H1 (cell line): ENCODE measurements at regions not wholly inside any gene's neighbourhood (a gene's known extent, or its start where the extent isn't known, plus 50 kb on each side); places are given as distances from the start of the nearest gene placed in this dataset.

Experiments used
- CTCF ChIA-PET: fragments of 300-600 bp; sonication (Branson Sonifier 250); formaldehyde crosslinking; loops from one replicate; lab custom pipeline; 2021; ENCODE audit not compliant: partially characterized antibody; lab: Charles Lee
- POLR2A ChIA-PET: fragments of 300-600 bp; sonication (Branson Sonifier 250); formaldehyde crosslinking; loops from one replicate; lab custom pipeline; 2021; ENCODE audit warnings: inconsistent platforms; ENCODE audit not compliant: partially characterized antibody; lab: Charles Lee
- DNase-seq, 2 experiments: peaks; one replicate each; pipeline versions ENCODE4 v3.0.0 to v3.0.0-alpha.2; 2010 to 2022; ENCODE audit warnings: low spot score in 2 of 2, low read depth in 1 of 2, mixed read lengths in 1 of 2
- FAIRE-seq: peaks from 2 replicates; lab custom pipeline; 2011; peaks lifted over from hg19 to GRCh38; lab: Jason Lieb, UNC
- H2AFZ ChIP-seq: 2 replicates; pipeline ENCODE4 v1.8.1; 2012; ENCODE audit warnings: low read length, inconsistent platforms
- H2AK5ac ChIP-seq: 2 replicates; pipeline ENCODE4 v1.6.1; 2013; ENCODE audit warnings: low read depth, low read length
- H2BK120ac ChIP-seq: replicated peaks from 2 replicates; pipeline ENCODE3; 2013; ENCODE audit warnings: low read depth, low read length, inconsistent platforms
- H2BK12ac ChIP-seq: 2 replicates; pipeline ENCODE4 v1.6.1; 2013; ENCODE audit warnings: low read depth, low read length
- H2BK15ac ChIP-seq: 2 replicates; pipeline ENCODE4 v1.6.1; 2013; ENCODE audit warnings: low read length
- H2BK20ac ChIP-seq: 2 replicates; pipeline ENCODE4 v1.6.1; 2013; ENCODE audit warnings: low read length
- H2BK5ac ChIP-seq: 2 replicates; pipeline ENCODE4 v1.6.1; 2013; ENCODE audit warnings: low read depth, low read length
- H3K14ac ChIP-seq: 2 replicates; pipeline ENCODE4 v1.6.1; 2013; ENCODE audit warnings: inconsistent platforms; ENCODE audit not compliant: insufficient read length
- H3K18ac ChIP-seq: 2 replicates; pipeline ENCODE4 v1.6.1; 2013; ENCODE audit warnings: low read length; ENCODE audit errors: extremely low read depth
- H3K23ac ChIP-seq: 2 replicates; pipeline ENCODE4 v1.6.1; 2013; ENCODE audit warnings: inconsistent platforms; ENCODE audit not compliant: insufficient read length
- H3K23me2 ChIP-seq: 2 replicates; pipeline ENCODE4 v1.6.1; 2013; ENCODE audit warnings: low read depth, low read length
- H3K27ac ChIP-seq: 2 replicates; pipeline ENCODE4 v1.6.1; 2011; ENCODE audit warnings: low read depth, low read length, inconsistent platforms
- H3K27me3 ChIP-seq, 4 experiments: replicated peaks in 1 of 4; 1 replicate in 1 of 4; 2 replicates in 3 of 4; pipeline versions ENCODE4 v1.6.1 to v1.8.1; 2011 to 2013; ENCODE audit warnings: low read length in 3 of 4, mild to moderate bottlenecking in 3 of 4, inconsistent platforms in 2 of 4, mixed read lengths in 2 of 4, moderate library complexity in 1 of 4; ENCODE audit not compliant: control insufficient read depth in 3 of 4, insufficient read depth in 3 of 4; ENCODE audit errors: extremely low read depth in 1 of 4
- H3K36me3 ChIP-seq, 4 experiments: 2 replicates each; pipeline versions ENCODE4 v1.6.1 to v1.8.1; 2011 to 2013; ENCODE audit warnings: mild to moderate bottlenecking in 4 of 4, low read length in 3 of 4, moderate library complexity in 2 of 4, control low read depth in 1 of 4, inconsistent platforms in 1 of 4; ENCODE audit not compliant: insufficient read depth in 4 of 4, control insufficient read depth in 2 of 4
- H3K4ac ChIP-seq: replicated peaks from 2 replicates; pipeline ENCODE3; 2013; ENCODE audit warnings: low read length, low read depth, mixed read lengths, inconsistent platforms; ENCODE audit not compliant: insufficient read length
- H3K4me1 ChIP-seq, 4 experiments: replicated peaks in 1 of 4; 1 replicate in 1 of 4; 2 replicates in 3 of 4; pipeline versions ENCODE4 v1.6.1 to v1.8.1; 2011 to 2013; ENCODE audit warnings: low read length in 3 of 4, inconsistent platforms in 2 of 4, mixed read lengths in 1 of 4; ENCODE audit not compliant: insufficient read depth in 4 of 4, control insufficient read depth in 3 of 4
- H3K4me2 ChIP-seq, 2 experiments: 2 replicates each; pipeline versions ENCODE4 v1.6.1 to v1.8.1; 2011 to 2013; ENCODE audit warnings: low read depth in 2 of 2, low read length in 2 of 2, control low read depth in 1 of 2, inconsistent platforms in 1 of 2, mild to moderate bottlenecking in 1 of 2; ENCODE audit not compliant: insufficient read depth in 1 of 2
- H3K4me3 ChIP-seq, 4 experiments: fragments of 200-600, 300-600 bp in 1 of 4; sonication (generic), shearing (Covaris generic), sonication (Bioruptor Twin) in 1 of 4; 2 replicates each; pipeline versions ENCODE4 v1.5.1 to v1.8.1; 2011 to 2016; ENCODE audit warnings: low read length in 4 of 4, low read depth in 3 of 4, control low read depth in 2 of 4, inconsistent platforms in 2 of 4, mild to moderate bottlenecking in 2 of 4, mixed read lengths in 1 of 4, moderate library complexity in 1 of 4; ENCODE audit not compliant: insufficient read depth in 2 of 4; ENCODE audit errors: extremely low read depth in 1 of 4
- H3K56ac ChIP-seq: replicated peaks from 2 replicates; pipeline ENCODE3; 2013; ENCODE audit warnings: low read depth, mild to moderate bottlenecking, mixed read lengths, low read length, inconsistent platforms; ENCODE audit not compliant: insufficient read length
- H3K79me1 ChIP-seq: 2 replicates; pipeline ENCODE4 v1.6.1; 2013; ENCODE audit warnings: low read depth, low read length, control low read depth
- H3K79me2 ChIP-seq, 2 experiments: 2 replicates each; pipeline versions ENCODE4 v1.6.1 to v1.8.1; 2012 to 2013; ENCODE audit warnings: low read length in 2 of 2, mild to moderate bottlenecking in 2 of 2, inconsistent platforms in 1 of 2; ENCODE audit not compliant: insufficient read depth in 2 of 2, control insufficient read depth in 1 of 2
- H3K9ac ChIP-seq, 4 experiments: replicated peaks in 1 of 4; 1 replicate in 1 of 4; 2 replicates in 3 of 4; pipeline versions ENCODE4 v1.6.1 to v1.8.1; 2011 to 2013; ENCODE audit warnings: low read depth in 3 of 4, low read length in 3 of 4, control low read depth in 2 of 4, mild to moderate bottlenecking in 2 of 4, moderate library complexity in 2 of 4, inconsistent platforms in 1 of 4; ENCODE audit errors: extremely low read depth in 1 of 4
- H3K9me3 ChIP-seq, 2 experiments: 2 replicates each; pipeline versions ENCODE4 v1.6.1 to v1.8.1; 2012 to 2013; ENCODE audit warnings: mild to moderate bottlenecking in 2 of 2, moderate library complexity in 2 of 2, control low read depth in 1 of 2, inconsistent platforms in 1 of 2, low read depth in 1 of 2, low read length in 1 of 2, mixed read lengths in 1 of 2; ENCODE audit not compliant: insufficient read depth in 2 of 2
- H4K20me1 ChIP-seq, 2 experiments: replicated peaks in 1 of 2; 2 replicates each; pipeline versions ENCODE3 to v1.8.1; 2011 to 2013; ENCODE audit warnings: inconsistent platforms in 2 of 2, low read length in 2 of 2, mild to moderate bottlenecking in 1 of 2; ENCODE audit not compliant: insufficient read depth in 2 of 2, control insufficient read depth in 1 of 2
- H4K5ac ChIP-seq: 2 replicates; pipeline ENCODE4 v1.6.1; 2013; ENCODE audit warnings: low read length, low read depth, mixed read lengths, inconsistent platforms; ENCODE audit not compliant: insufficient read length
- H4K8ac ChIP-seq: 2 replicates; pipeline ENCODE4 v1.8.0; 2013; ENCODE audit warnings: mild to moderate bottlenecking, moderate library complexity, low read length, inconsistent platforms; ENCODE audit not compliant: insufficient read depth; ENCODE audit errors: extremely low read depth
- H4K91ac ChIP-seq: replicated peaks from 2 replicates; pipeline ENCODE3; 2013; ENCODE audit warnings: low read length, mixed read lengths, inconsistent platforms; ENCODE audit not compliant: insufficient read length
- ATF2 ChIP-seq: IDR thresholded peaks from 2 replicates; pipeline ENCODE4 v1.6.1; 2012; ENCODE audit warnings: low read length, inconsistent platforms
- EGR1 ChIP-seq: IDR thresholded peaks from 2 replicates; pipeline ENCODE4 v1.6.1; 2011; ENCODE audit warnings: low read depth, low read length, borderline replicate concordance
- GTF2F1 ChIP-seq: IDR thresholded peaks from 2 replicates; pipeline ENCODE4 v1.6.1; 2012; ENCODE audit warnings: low read depth, low read length, improper control_type of control experiment, borderline replicate concordance
- KDM4A ChIP-seq: IDR thresholded peaks from one replicate; pipeline ENCODE4 v1.7.1; 2012; ENCODE audit warnings: low read depth, mild to moderate bottlenecking, moderate library complexity, low read length, inconsistent platforms; ENCODE audit not compliant: severe bottlenecking
- MAFK ChIP-seq: IDR thresholded peaks from 2 replicates; pipeline ENCODE4 v1.6.1; 2012; ENCODE audit warnings: low read depth, mild to moderate bottlenecking, improper control_type of control experiment, low read length
- NANOG ChIP-seq: IDR thresholded peaks from 2 replicates; pipeline ENCODE4 v1.6.1; 2011; ENCODE audit warnings: low read length, low read depth, mild to moderate bottlenecking, inconsistent platforms; ENCODE audit not compliant: insufficient read depth, poor library complexity, severe bottlenecking
- PHF8 ChIP-seq: fragments of 200-600 bp; sonication (generic); conservative IDR thresholded peaks from 2 replicates; pipeline ENCODE4 v1.7.1; 2012; ENCODE audit warnings: low read depth, mild to moderate bottlenecking, inconsistent platforms, low read length, moderate library complexity
- POLR2AphosphoS5 ChIP-seq: IDR thresholded peaks from 2 replicates; pipeline ENCODE4 v1.6.1; 2011; ENCODE audit warnings: low read depth, low read length
- RFX5 ChIP-seq: IDR thresholded peaks from 2 replicates; pipeline ENCODE4 v1.6.1; 2011; ENCODE audit warnings: low read depth, low read length, improper control_type of control experiment, borderline replicate concordance
- SIN3A ChIP-seq, 2 experiments: IDR thresholded peaks in 1 of 2; conservative IDR thresholded peaks in 1 of 2; 2 replicates each; pipeline ENCODE4 v1.6.1; 2011 to 2012; ENCODE audit warnings: low read length in 2 of 2, improper control_type of control experiment in 1 of 2, low read depth in 1 of 2, mild to moderate bottlenecking in 1 of 2
- SIRT6 ChIP-seq: IDR thresholded peaks from one replicate; pipeline ENCODE4 v1.7.1; 2012; ENCODE audit warnings: low read length, inconsistent platforms
- SIX5 ChIP-seq: IDR thresholded peaks from 2 replicates; pipeline ENCODE4 v1.6.1; 2011; ENCODE audit warnings: mild to moderate bottlenecking, low read depth, low read length
- WGBS, 2 experiments: shearing (Covaris generic) in 1 of 2; methylation state at CpG; one replicate each; pipeline versions ENCODE4 v1.1.6 to v1.1.7; 2013 to 2015; ENCODE audit warnings: low lambda C conversion rate in 2 of 2, mixed read lengths in 2 of 2, inconsistent platforms in 1 of 2, low coverage in 1 of 2, missing lambda C conversion rate in 1 of 2; ENCODE audit not compliant: insufficient replicate concordance in 2 of 2, insufficient coverage in 1 of 2, insufficient read length in 1 of 2; ENCODE audit errors: extremely low coverage in 1 of 2, missing lambda C conversion rate in 1 of 2; 5-methylcytosine and 5-hydroxymethylcytosine counted together

- Histone ChIP-seq H2BK15ac (no peak overlapping the region), H3K79me1 (no peaks in the 10 kb centered on the region), H3K4me1 (no peaks in the 10 kb centered on the region), H3K4me3 (no peak overlapping the region), H3K36me3 (no peaks in the 10 kb centered on the region), H2AK5ac (no peak overlapping the region), H3K23me2 (no peaks in the 10 kb centered on the region; the same call in 1 of the 2 replicates), H4K20me1 (no peaks in the 10 kb centered on the region), H2BK120ac (no peak overlapping the region), H2AFZ (no peak overlapping the region), H3K23ac (no peak overlapping the region), H3K27me3 (peaks cover 0 to 1% (median 0%) of the 10 kb centered on the region in 4 experiments; a peak in 2 of 7 replicates), H4K91ac (no peak overlapping the region), H3K27ac (no peak overlapping the region), H3K56ac (no peak overlapping the region), H3K14ac (no peak overlapping the region), H3K9ac (no peak overlapping the region), H2BK20ac (no peak overlapping the region), H3K9me3 (no peaks in the 10 kb centered on the region), H3K18ac (no peak overlapping the region), H3K4ac (no peak overlapping the region), H3K79me2 (no peaks in the 10 kb centered on the region), H4K5ac (no peak overlapping the region), H2BK5ac (no peak overlapping the region), H3K4me2 (no peak overlapping the region), H2BK12ac (no peak overlapping the region), H4K8ac (no peak overlapping the region)
- POLR2A ChIA-PET, result no interaction called here
- CTCF ChIA-PET, result interaction anchor here (0.6 to 0.8 kb wide), 2 partner anchors 80 to 640 kb away, joined by 3 read pairs; no protein-coding TSS in a partner anchor
- no peak for TF ChIP-seq RFX5
- no peak for TF ChIP-seq SIRT6
- TF ChIP-seq SIN3A (conservative IDR thresholded peaks at IDR 0.05 in 1 of 2, IDR thresholded peaks at IDR 0.05 in 1 of 2; ENCODE audit: low read depth in 1 of 2, low read length in 2 of 2), result no peak
- TF ChIP-seq MAFK, result no peak
- no peak for TF ChIP-seq POLR2AphosphoS5
- TF ChIP-seq SIX5, result no peak
- TF ChIP-seq PHF8, result no peak
- TF ChIP-seq GTF2F1, result no peak
- no peak for TF ChIP-seq KDM4A
- TF ChIP-seq NANOG, result no peak
- TF ChIP-seq ATF2, result no peak
- TF ChIP-seq EGR1, result no peak
- 92% methylated on average over 2 of the region's 2 CpGs; no CpG with 5 or more reads in 1 of the 2 experiments for WGBS, 2 experiments
- DNase-seq, result no peak
- FAIRE-seq, result no peak
Observed at GRCh38 chr12:47025349-47025748, 54.1 kb upstream of the PCED1B start.
